Panc1 (cell line): ENCODE measurements at regions not wholly inside any gene's neighbourhood (a gene's known extent, or its start where the extent isn't known, plus 50 kb on each side); places are given as distances from the start of the nearest gene placed in this dataset.

Experiments
- ATAC-seq: fragments of 200-7000 bp; cut with Tn5 transposase; 2 replicates; pipeline ENCODE4 v1.9.1; 2020; ENCODE audit warnings: mild to moderate bottlenecking, moderate library complexity
- BruUV-seq: library from RNA; stranded (reverse); fragments of 400-500 nt; replicated peaks from 2 replicates; lab custom pipeline; 2021; lab: Mats Ljungman, UMichigan
- CTCF ChIA-PET: fragments of 300-600 bp; sonication (Branson Sonifier 250); formaldehyde crosslinking; loops from one replicate; lab custom pipeline; 2022; ENCODE audit warnings: antibody characterized with exemption; lab: Charles Lee
- POLR2A ChIA-PET: fragments of 300-600 bp; sonication (Branson Sonifier 250); formaldehyde crosslinking; loops from one replicate; lab custom pipeline; 2022; ENCODE audit warnings: antibody characterized with exemption; lab: Charles Lee
- DNase-seq: peaks from one replicate; pipeline ENCODE4 v3.0.0-alpha.2; 2010; ENCODE audit warnings: low read depth, low spot score
- H3K27ac ChIP-seq: 2 replicates; pipeline ENCODE4 v1.5.1; 2011; ENCODE audit warnings: mild to moderate bottlenecking, low read length, inconsistent platforms
- H3K27me3 ChIP-seq: fragments of 200-500 bp; sonication (Bioruptor generic); 2 replicates; pipeline ENCODE4 v1.6.0; 2014; ENCODE audit warnings: low read length, inconsistent platforms; ENCODE audit not compliant: control insufficient read depth, insufficient read depth
- H3K36me3 ChIP-seq: fragments of 200-500 bp; sonication (Bioruptor generic); 2 replicates; pipeline ENCODE4 v1.5.1; 2014; ENCODE audit warnings: inconsistent platforms, mild to moderate bottlenecking, low read length, moderate library complexity; ENCODE audit not compliant: control insufficient read depth, insufficient read depth
- H3K4me1 ChIP-seq: 2 replicates; pipeline ENCODE4 v1.5.1; 2011; ENCODE audit warnings: inconsistent platforms, mild to moderate bottlenecking, low read length, moderate library complexity; ENCODE audit not compliant: control insufficient read depth, insufficient read depth
- H3K4me3 ChIP-seq, 2 experiments: 2 replicates each; pipeline ENCODE4 v1.5.1; 2011 to 2012; ENCODE audit warnings: low read depth in 2 of 2, low read length in 2 of 2, mild to moderate bottlenecking in 2 of 2, inconsistent platforms in 1 of 2, moderate library complexity in 1 of 2
- H3K9me3 ChIP-seq: fragments of 200-500 bp; sonication (Bioruptor generic); 2 replicates; pipeline ENCODE4 v1.5.1; 2014; ENCODE audit warnings: low read depth, mild to moderate bottlenecking, inconsistent platforms, low read length, moderate library complexity; ENCODE audit not compliant: control insufficient read depth, insufficient read depth
- POLR2AphosphoS5 ChIP-seq: IDR thresholded peaks from 2 replicates; pipeline ENCODE4 v1.6.1; 2012; ENCODE audit warnings: mild to moderate bottlenecking, low read depth, low read length, moderate library complexity
- REST ChIP-seq, 2 experiments: IDR thresholded peaks; 2 replicates each; pipeline ENCODE4 v1.6.1; 2011 to 2012; ENCODE audit warnings: low read depth in 2 of 2, control low read depth in 1 of 2, low read length in 1 of 2, mild to moderate bottlenecking in 1 of 2, moderate library complexity in 1 of 2; ENCODE audit not compliant: insufficient read depth in 1 of 2
- SIN3A ChIP-seq: IDR thresholded peaks from 2 replicates; pipeline ENCODE4 v1.6.1; 2012; ENCODE audit warnings: low read depth, mild to moderate bottlenecking, low read length, moderate library complexity, borderline replicate concordance; ENCODE audit not compliant: insufficient read depth
- TCF7L2 ChIP-seq: IDR thresholded peaks from 2 replicates; pipeline ENCODE4 v1.6.1; 2011; ENCODE audit warnings: mild to moderate bottlenecking, low read depth, low read length, inconsistent platforms
- in situ Hi-C: cut with HindIII; loops from 2 replicates; pipeline ENCODE4 v1.10.0; 2016; ENCODE audit warnings: low sequenced_read_pairs, low pct_unique_long_range_greater_than_20kb
- intact Hi-C: fragments of 100-400 bp; cut with micrococcal nuclease; formaldehyde crosslinking; loops from one replicate; pipeline ENCODE4 v1.10.0; 2022; ENCODE audit not compliant: unreplicated experiment
- TF ChIP-seq, protein P1 (sequence below): fragments of 450-650 bp; IDR thresholded peaks from 2 replicates; pipeline ENCODE4 v1.5.1; 2017; ENCODE audit warnings: mild to moderate bottlenecking

DNA sequence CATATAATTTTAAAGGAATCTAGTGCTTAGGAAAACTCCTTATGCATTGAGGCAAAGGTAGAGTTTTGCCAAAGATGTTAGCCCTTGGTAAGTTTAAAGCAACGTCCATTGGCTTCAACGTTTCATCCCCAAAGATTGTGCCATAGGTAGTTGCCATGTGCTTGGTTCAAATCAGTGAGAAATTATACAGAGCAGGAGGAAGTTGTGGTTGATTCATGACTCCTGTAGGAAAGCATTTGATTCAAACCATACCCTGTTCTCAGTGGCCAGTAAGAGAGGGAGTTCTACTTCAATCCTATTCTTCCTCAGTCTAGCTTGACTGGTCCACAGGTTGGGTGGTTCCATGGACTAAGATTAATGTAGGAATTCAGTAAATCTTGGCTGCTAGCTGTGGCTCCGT, 535.6 kb downstream of the QKI start:
- Histone ChIP-seq H3K27me3 (peaks cover 5% of the 10 kb centered on the region; the same call in 1 of the 2 replicates), H3K27ac (no peak overlapping the region), H3K36me3 (no peaks in the 10 kb centered on the region), H3K4me1 (no peaks in the 10 kb centered on the region), H3K4me3 (no peak overlapping the region), H3K9me3 (no peaks in the 10 kb centered on the region)
- ATAC-seq (no peak), DNase-seq (no peak)
- in situ Hi-C loops: no loop called here
- TF ChIP-seq POLR2AphosphoS5 (no peak), REST (IDR thresholded peaks at IDR 0.05; ENCODE audit: insufficient read depth in 1 of 2, low read depth in 2 of 2, low read length in 1 of 2) (no peak), TCF7L2 (no peak), SIN3A (no peak)
- TF ChIP-seq, protein P1, sequence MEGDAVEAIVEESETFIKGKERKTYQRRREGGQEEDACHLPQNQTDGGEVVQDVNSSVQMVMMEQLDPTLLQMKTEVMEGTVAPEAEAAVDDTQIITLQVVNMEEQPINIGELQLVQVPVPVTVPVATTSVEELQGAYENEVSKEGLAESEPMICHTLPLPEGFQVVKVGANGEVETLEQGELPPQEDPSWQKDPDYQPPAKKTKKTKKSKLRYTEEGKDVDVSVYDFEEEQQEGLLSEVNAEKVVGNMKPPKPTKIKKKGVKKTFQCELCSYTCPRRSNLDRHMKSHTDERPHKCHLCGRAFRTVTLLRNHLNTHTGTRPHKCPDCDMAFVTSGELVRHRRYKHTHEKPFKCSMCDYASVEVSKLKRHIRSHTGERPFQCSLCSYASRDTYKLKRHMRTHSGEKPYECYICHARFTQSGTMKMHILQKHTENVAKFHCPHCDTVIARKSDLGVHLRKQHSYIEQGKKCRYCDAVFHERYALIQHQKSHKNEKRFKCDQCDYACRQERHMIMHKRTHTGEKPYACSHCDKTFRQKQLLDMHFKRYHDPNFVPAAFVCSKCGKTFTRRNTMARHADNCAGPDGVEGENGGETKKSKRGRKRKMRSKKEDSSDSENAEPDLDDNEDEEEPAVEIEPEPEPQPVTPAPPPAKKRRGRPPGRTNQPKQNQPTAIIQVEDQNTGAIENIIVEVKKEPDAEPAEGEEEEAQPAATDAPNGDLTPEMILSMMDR: no peak
- no TSS peak for BruUV-seq
- CTCF ChIA-PET: no interaction called here
- intact Hi-C loops: loop anchor here (10.0 kb wide), 2 partner anchors 765 to 975 kb away; no protein-coding TSS in a partner anchor
- POLR2A ChIA-PET: no interaction called here

GRCh38 chr6:163949431-163949830, 534.9 kb downstream of the QKI start:
- Histone ChIP-seq H3K4me1 (no peaks in the 10 kb centered on the region), H3K27me3 (0 out of 2 replicates have a peak, but pooled peaks cover 3% of the 10 kb centered on the region), H3K27ac (no peak overlapping the region), H3K4me3 (no peak overlapping the region), H3K36me3 (no peaks in the 10 kb centered on the region), H3K9me3 (no peaks in the 10 kb centered on the region)
- POLR2A ChIA-PET: no interaction called here
- intact Hi-C loops (no loop called here), in situ Hi-C loops (no loop called here)
- CTCF ChIA-PET: no interaction called here
- DNase-seq (no peak), ATAC-seq (no peak)
- no TSS peak for BruUV-seq
- TF ChIP-seq REST (IDR thresholded peaks at IDR 0.05; ENCODE audit: insufficient read depth in 1 of 2, low read depth in 2 of 2, low read length in 1 of 2) (no peak), TCF7L2 (no peak), SIN3A (no peak), POLR2AphosphoS5 (no peak)
- TF ChIP-seq, protein P1: no peak
